ENCODE measurements at regions not wholly inside any gene's neighbourhood (a gene's known extent, or its start where the extent isn't known, plus 50 kb on each side); places are given as distances from the start of the nearest gene placed in this dataset.
"Not testable (repeated sequence)": the region's sequence is repeated elsewhere in the genome, so short reads cannot be mapped to it uniquely, and the experiment has no call there.

GRCh38 chr5:68041293-68041692 is 174.3 kb upstream of the PIK3R1 start:
- no peaks in the 10 kb centered on the region for H3K27me3 Mint-ChIP-seq
- H3K4me3 Mint-ChIP-seq = peak overlapping the region; percentile 49
- H3K4me1 Mint-ChIP-seq (ENCODE audit: low read depth) = peaks cover 69% of the 10 kb centered on the region
- intact Hi-C loops (cut with micrococcal nuclease) = loop anchor here (5.0 to 10.0 kb wide), 3 partner anchors 39 to 214 kb away; partner anchors contain the start of gene PIK3R1
- peaks cover under 1% of the 10 kb centered on the region for H3K36me3 Mint-ChIP-seq (ENCODE audit: low read depth)
- H3K9me3 Mint-ChIP-seq = peaks cover 3% of the 10 kb centered on the region
- H3K27ac Mint-ChIP-seq = peak overlapping the region; percentile 84

- peaks cover 37% of the 10 kb centered on the region for H3K4me1 Mint-ChIP-seq (ENCODE audit: low read depth)
- no peak overlapping the region for H3K4me3 Mint-ChIP-seq
- peaks cover 1% of the 10 kb centered on the region for H3K27me3 Mint-ChIP-seq
Measured at GRCh38 chr5:68037546-68037945, 178.0 kb upstream of the PIK3R1 start.

GRCh38 chr5:68033961-68034571 is 181.5 kb upstream of the PIK3R1 start:
- intact Hi-C loops (cut with micrococcal nuclease) = no loop called here
- no peak overlapping the region for H3K27ac Mint-ChIP-seq
- H3K4me1 Mint-ChIP-seq (ENCODE audit: low read depth) = peaks cover 16% of the 10 kb centered on the region
- H3K4me3 Mint-ChIP-seq = no peak overlapping the region
- H3K27me3 Mint-ChIP-seq = peaks cover 1% of the 10 kb centered on the region
- no peaks in the 10 kb centered on the region for H3K36me3 Mint-ChIP-seq (ENCODE audit: low read depth)
- no peaks in the 10 kb centered on the region for H3K9me3 Mint-ChIP-seq

More at GRCh38 chr5:68037546-68037945, 178.0 kb upstream of the PIK3R1 start:
- Mint-ChIP-seq H3K36me3 (ENCODE audit: low read depth) (no peaks in the 10 kb centered on the region), H3K27ac (peak overlapping the region; percentile 43), H3K9me3 (no peaks in the 10 kb centered on the region)
- intact Hi-C loops (cut with micrococcal nuclease) = no loop called here

DNA sequence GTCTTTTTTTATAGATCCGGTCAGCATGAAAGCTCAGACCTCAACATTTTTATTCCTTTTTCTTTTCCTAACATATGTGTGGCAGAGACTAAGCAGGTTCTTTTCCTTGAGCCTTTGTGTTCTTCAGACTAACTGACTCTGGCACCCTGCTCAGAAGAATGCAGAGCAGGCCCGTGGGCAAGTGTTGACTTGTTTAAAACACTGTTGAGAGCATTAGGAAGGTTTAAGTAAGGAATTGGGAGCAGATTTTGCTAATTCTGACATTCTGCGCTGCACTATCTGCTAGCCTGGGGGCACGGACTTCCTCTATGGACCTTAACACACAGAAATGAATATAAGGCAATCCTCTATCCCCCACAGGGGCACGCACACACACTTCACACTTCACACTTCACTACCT is 182.5 kb upstream of the PIK3R1 start:
- Mint-ChIP-seq H3K27me3 (peaks cover 1% of the 10 kb centered on the region), H3K9me3 (no peaks in the 10 kb centered on the region), H3K4me1 (ENCODE audit: low read depth) (peaks cover 15% of the 10 kb centered on the region), H3K4me3 (no peak overlapping the region), H3K27ac (no peak overlapping the region), H3K36me3 (ENCODE audit: low read depth) (no peaks in the 10 kb centered on the region)
- intact Hi-C loops (cut with micrococcal nuclease) = no loop called here

DNA sequence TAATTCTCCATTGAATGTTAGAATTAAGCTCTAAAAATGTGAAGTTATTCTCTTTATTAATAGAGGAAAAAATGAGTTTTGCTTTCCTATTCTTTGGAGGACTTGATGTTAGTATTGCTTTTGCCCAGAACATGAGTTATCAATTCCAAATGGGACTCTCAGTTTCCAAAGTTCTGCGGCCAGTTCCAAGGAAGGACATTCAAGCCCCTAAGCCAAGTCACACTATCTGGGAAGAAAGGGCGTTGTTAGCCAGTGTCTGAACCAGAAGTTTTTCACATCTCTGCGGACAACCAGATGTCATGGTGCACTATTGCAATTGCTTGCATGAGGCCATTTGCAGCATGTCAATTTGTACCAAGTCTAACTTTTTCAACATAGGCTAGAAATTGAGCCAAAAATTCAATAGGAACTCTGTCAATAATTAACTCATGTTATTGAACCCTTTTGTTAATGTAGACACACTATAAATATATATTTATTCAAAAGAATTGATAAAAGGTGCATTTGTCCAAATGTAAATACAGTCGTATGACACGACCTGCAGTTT is 183.3 kb upstream of the PIK3R1 start:
- H3K9me3 Mint-ChIP-seq = no peaks in the 10 kb centered on the region
- no peak overlapping the region for H3K27ac Mint-ChIP-seq
- no peak overlapping the region for H3K4me3 Mint-ChIP-seq
- H3K27me3 Mint-ChIP-seq = peaks cover 1% of the 10 kb centered on the region
- H3K36me3 Mint-ChIP-seq (ENCODE audit: low read depth) = no peaks in the 10 kb centered on the region
- intact Hi-C loops (cut with micrococcal nuclease) = no loop called here
- peaks cover 8% of the 10 kb centered on the region for H3K4me1 Mint-ChIP-seq (ENCODE audit: low read depth)

DNA sequence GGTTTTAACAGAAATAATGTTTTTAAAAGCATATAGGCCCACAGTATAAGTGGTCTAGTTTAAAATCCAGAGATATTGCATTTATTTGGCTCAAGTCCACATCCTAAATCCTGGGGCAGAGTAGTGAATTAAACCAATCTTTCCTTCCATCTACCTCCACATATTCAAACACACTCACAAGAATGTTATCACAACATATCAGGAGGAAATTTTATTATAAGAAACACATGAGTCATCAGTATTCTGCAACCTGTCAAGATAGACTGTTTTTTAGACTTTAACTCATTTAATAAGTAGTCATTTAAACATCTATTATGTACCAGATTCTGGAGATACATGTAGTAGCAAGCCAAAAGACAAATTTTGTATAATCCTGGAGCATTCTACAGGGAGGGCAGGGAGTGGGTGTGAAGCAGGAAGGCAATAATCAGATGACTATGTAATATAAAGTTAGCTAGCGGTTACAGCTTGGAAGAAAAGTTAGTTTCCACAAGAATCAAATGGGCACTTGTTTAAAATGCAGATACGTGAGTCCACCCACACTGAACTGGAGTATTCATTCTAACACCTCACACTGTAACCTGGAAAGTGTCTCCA is 187.3 kb upstream of the PIK3R1 start:
- H3K9me3 Mint-ChIP-seq = no peaks in the 10 kb centered on the region
- peaks cover 10% of the 10 kb centered on the region for H3K4me1 Mint-ChIP-seq (ENCODE audit: low read depth)
- no peak overlapping the region for H3K27ac Mint-ChIP-seq
- no peaks in the 10 kb centered on the region for H3K36me3 Mint-ChIP-seq (ENCODE audit: low read depth)
- intact Hi-C loops (cut with micrococcal nuclease) = no loop called here
- no peak overlapping the region for H3K4me3 Mint-ChIP-seq
- no peaks in the 10 kb centered on the region for H3K27me3 Mint-ChIP-seq

GRCh38 chr5:68027519-68027918 is 188.0 kb upstream of the PIK3R1 start:
- H3K27ac Mint-ChIP-seq = no peak overlapping the region
- no peaks in the 10 kb centered on the region for H3K9me3 Mint-ChIP-seq
- intact Hi-C loops (cut with micrococcal nuclease) = no loop called here
- H3K27me3 Mint-ChIP-seq = no peaks in the 10 kb centered on the region
- H3K4me1 Mint-ChIP-seq (ENCODE audit: low read depth) = peaks cover 10% of the 10 kb centered on the region
- no peak overlapping the region for H3K4me3 Mint-ChIP-seq
- no peaks in the 10 kb centered on the region for H3K36me3 Mint-ChIP-seq (ENCODE audit: low read depth)

DNA sequence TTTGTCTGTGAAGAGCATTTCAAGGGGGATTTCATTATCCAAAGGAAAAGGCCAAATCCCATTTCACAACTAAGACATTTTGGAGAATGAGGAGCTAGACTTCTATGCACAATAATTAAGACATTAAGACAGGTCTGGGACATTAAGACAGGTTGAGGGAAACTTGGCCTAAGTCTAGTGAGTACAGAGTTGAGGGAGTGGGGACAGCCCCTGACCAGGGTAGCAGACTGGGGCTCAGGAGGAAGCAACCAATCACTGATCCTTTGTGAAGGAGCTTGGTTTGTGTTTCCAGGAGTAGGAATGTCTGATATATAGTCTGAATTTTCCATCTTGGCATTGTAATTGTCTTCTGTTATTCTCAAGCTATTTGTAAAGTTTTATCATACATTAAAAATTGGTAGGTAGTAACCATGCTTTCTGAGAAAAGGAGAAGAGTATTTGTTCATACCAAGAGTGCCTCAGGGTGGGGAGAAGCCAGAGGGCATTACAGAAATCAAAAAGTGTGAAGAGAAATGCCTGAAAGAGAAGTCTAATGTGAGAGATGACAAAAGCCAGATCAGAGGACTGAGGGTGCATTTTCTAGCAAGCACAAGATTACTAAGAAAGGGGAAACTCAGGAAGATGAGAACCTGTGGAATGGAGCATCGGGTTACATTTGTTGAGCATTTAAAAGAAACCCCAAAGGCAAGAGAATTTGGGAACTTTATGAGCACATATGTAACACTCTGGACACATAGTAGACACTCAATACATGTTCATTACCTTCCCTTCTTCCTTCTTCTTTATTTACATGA is 189.3 kb upstream of the PIK3R1 start:
- intact Hi-C loops (cut with micrococcal nuclease) = no loop called here
- H3K36me3 Mint-ChIP-seq (ENCODE audit: low read depth) = no peaks in the 10 kb centered on the region
- no peak overlapping the region for H3K4me3 Mint-ChIP-seq
- H3K27me3 Mint-ChIP-seq = no peaks in the 10 kb centered on the region
- H3K9me3 Mint-ChIP-seq = no peaks in the 10 kb centered on the region
- peaks cover 10% of the 10 kb centered on the region for H3K4me1 Mint-ChIP-seq (ENCODE audit: low read depth)
- H3K27ac Mint-ChIP-seq = no peak overlapping the region

GRCh38 chr5:68024426-68024825 is 191.1 kb upstream of the PIK3R1 start:
- H3K27me3 Mint-ChIP-seq = no peaks in the 10 kb centered on the region
- no peaks in the 10 kb centered on the region for H3K36me3 Mint-ChIP-seq (ENCODE audit: low read depth)
- H3K4me3 Mint-ChIP-seq = no peak overlapping the region
- H3K27ac Mint-ChIP-seq = no peak overlapping the region
- intact Hi-C loops (cut with micrococcal nuclease) = no loop called here
- no peaks in the 10 kb centered on the region for H3K9me3 Mint-ChIP-seq
- peaks cover 10% of the 10 kb centered on the region for H3K4me1 Mint-ChIP-seq (ENCODE audit: low read depth)

- Mint-ChIP-seq H3K27me3 (no peaks in the 10 kb centered on the region), H3K4me3 (no peak overlapping the region), H3K36me3 (ENCODE audit: low read depth) (no peaks in the 10 kb centered on the region), H3K27ac (no peak overlapping the region), H3K4me1 (ENCODE audit: low read depth) (peaks cover 10% of the 10 kb centered on the region), H3K9me3 (no peaks in the 10 kb centered on the region)
- intact Hi-C loops (cut with micrococcal nuclease) = no loop called here
Measured at GRCh38 chr5:68021916-68022315, 193.6 kb upstream of the PIK3R1 start.

- H3K4me3 Mint-ChIP-seq = no peak overlapping the region
- no peak overlapping the region for H3K27ac Mint-ChIP-seq
- H3K36me3 Mint-ChIP-seq (ENCODE audit: low read depth) = no peaks in the 10 kb centered on the region
- no peaks in the 10 kb centered on the region for H3K27me3 Mint-ChIP-seq
- intact Hi-C loops (cut with micrococcal nuclease) = no loop called here
- no peaks in the 10 kb centered on the region for H3K9me3 Mint-ChIP-seq
- peaks cover 7% of the 10 kb centered on the region for H3K4me1 Mint-ChIP-seq (ENCODE audit: low read depth)
Measured at GRCh38 chr5:68021227-68021626, 194.3 kb upstream of the PIK3R1 start.

- H3K36me3 Mint-ChIP-seq (ENCODE audit: low read depth); H3K27ac Mint-ChIP-seq; H3K4me1 Mint-ChIP-seq (ENCODE audit: low read depth); H3K9me3 Mint-ChIP-seq; H3K4me3 Mint-ChIP-seq; H3K27me3 Mint-ChIP-seq; intact Hi-C loops (cut with micrococcal nuclease): not testable (repeated sequence)
Measured at GRCh38 chr5:68020461-68020969, 195.0 kb upstream of the PIK3R1 start.

DNA sequence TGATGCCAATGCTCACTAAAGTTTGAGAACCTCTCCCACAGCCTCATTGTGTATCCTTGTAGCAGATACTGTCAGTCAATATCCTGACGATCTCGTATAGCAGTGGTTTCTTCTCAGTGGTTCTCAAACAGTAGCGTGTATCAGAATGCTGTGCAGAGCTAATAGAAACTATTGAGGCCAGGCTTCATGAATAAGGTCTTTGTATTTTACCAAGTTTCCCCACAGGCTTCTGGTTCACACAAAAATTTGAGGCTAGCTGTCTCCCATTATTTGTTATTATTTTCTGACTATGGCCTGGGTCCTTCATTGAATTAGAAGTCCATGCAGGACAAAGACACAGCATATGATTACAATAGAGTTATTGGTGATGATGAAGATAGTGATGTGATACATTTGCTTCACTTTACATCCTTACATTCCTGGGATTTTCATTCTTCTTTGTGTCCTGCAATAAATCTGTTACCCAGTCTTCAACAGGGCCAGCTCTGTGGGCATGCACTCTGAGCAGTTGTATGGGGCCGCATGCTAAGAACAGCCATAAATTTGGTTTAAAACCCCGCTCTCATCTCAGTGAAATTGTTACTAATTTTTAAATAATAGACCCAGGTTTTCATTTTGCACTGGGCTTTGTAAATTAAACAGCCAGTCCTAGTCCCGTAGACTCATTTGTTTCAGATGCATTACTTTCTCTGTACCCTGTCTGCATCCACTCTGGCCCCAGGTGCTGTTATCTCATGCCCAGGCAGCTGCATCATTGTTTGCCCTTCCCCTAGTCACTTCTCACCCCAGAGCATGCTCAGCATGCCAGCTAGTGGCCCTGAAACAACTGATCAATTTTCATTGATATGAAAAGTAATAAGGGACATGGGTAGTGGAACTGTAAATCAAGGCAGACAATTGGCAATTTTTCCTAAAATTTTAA is 199.9 kb upstream of the PIK3R1 start:
- intact Hi-C loops (cut with micrococcal nuclease) = no loop called here
- Mint-ChIP-seq H3K4me3 (no peak overlapping the region), H3K36me3 (ENCODE audit: low read depth) (no peaks in the 10 kb centered on the region), H3K27me3 (no peaks in the 10 kb centered on the region), H3K4me1 (ENCODE audit: low read depth) (peaks cover 11% of the 10 kb centered on the region), H3K27ac (no peak overlapping the region), H3K9me3 (peaks cover 9% of the 10 kb centered on the region)
